GM21360 (cell line): ENCODE measurements at regions not wholly inside any gene's neighbourhood (a gene's known extent, or its start where the extent isn't known, plus 50 kb on each side); places are given as distances from the start of the nearest gene placed in this dataset.
A peak's percentile ranks its signal among the peaks of the same experiment; 100 is the strongest.
"Not testable (repeated sequence)": the region's sequence is repeated elsewhere in the genome, so short reads cannot be mapped to it uniquely, and the experiment has no call there.

ENCODE experiments used
- ATAC-seq: cut with Tn5 transposase; IDR thresholded peaks from one replicate; pipeline ENCODE4 v1.9.1; 2021; ENCODE audit warnings: mild to moderate bottlenecking, moderate library complexity; ENCODE audit not compliant: unreplicated experiment

GRCh38 chr5:87185838-87186237 lies 81.8 kb upstream of the RASA1 start:
- no peak for ATAC-seq

- no peak for ATAC-seq
Observed at GRCh38 chr5:87188391-87188790, 79.3 kb upstream of the RASA1 start.

DNA sequence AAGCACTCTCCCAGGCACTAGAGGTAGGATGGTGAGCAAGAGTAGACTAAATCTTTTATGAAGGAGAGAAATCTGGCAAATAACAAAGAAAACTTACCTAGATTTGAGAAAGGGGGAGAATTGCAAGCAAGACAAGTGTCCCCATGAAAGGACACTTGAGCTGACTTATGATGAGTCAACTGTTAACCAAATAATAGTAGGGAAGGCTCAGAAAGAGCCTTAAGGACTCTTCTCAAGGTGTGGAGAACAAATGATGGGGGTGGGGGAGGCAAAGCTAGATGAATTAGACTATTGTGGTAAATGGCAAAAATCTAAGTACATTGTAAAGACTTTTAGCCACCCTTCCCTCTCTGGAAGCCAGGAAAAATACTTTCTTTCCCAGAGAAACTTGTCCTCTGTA lies 77.6 kb upstream of the RASA1 start:
- ATAC-seq = no peak

GRCh38 chr5:87190687-87191086 lies 77.0 kb upstream of the RASA1 start:
- ATAC-seq = no peak

DNA sequence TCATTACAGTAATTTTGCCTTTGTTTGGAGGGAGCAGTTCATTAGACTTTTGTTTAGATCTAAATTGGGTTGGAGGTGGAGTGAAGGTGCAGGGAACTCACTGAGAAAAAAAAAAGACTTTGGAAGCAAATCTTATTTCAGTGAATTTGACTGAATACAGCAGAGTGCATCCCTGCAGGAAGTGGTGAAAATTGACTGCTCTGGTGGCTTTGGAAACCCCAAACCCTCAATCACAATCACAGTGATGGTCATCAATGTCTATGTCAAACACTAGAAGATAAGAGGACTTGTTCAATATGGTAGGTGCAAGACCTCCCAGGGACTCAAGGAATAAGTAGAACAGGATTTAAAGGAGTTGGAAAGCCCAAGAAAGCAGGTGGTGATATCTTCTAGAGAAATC lies 76.0 kb upstream of the RASA1 start:
- no peak for ATAC-seq

- peak; percentile 79 for ATAC-seq
Observed at GRCh38 chr5:87195104-87195591, 72.5 kb upstream of the RASA1 start.

DNA sequence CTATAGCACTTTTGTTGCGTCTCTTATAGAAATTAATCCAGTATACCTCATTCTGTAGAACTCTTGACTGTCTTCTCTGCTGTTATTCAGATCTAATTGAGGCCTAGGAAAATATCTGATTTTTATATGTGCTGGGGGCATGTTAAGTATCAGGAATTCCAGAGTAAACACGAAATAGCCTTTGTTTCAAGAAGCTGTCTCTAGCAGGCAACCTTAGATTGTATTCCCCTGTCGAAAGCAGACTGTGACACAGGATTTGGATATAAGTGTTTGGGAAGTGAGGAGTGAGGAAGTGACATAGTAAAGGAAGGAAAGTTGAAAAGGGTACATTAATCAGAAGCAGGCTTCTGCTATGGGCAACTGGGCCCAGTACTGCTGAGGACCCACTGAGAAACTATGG lies 72.1 kb upstream of the RASA1 start:
- no peak for ATAC-seq

DNA sequence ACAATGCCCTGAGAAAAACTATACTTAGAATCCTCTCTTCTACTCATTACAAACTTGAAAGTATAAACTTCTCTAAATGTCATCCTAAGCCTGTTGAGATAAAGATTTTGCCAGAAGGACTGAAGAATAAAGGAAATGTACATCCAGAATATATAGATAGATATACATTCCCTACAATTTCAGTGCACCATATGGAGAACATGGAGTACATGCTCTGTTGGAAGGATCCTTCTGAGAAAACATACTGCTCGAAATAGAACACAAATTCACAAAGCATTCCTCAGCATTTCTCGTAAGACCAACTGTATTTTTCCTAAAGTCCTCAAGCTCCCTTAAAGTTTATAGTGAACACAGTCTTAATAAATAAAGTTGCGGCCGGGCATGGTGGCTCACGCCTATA lies 69.7 kb upstream of the RASA1 start:
- no peak for ATAC-seq

DNA sequence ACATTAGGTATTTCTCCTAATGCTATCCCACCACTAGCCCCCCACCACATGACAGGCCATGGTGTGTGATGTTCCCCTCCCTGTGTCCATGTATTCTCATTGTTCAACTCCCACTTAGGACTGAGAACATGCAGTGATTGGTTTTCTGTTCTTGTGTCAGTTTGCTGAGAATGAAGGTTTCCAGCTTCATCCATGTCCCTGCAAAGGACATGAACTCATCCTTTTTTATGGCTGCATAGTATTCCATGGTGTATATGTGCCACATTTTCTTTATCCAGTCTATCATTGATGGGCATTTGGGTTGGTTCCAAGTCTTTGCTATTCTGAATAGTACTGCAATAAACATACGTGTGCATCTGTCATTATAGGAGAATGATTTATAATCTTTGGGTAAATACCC lies 68.4 kb upstream of the RASA1 start:
- ATAC-seq = not testable (repeated sequence)

DNA sequence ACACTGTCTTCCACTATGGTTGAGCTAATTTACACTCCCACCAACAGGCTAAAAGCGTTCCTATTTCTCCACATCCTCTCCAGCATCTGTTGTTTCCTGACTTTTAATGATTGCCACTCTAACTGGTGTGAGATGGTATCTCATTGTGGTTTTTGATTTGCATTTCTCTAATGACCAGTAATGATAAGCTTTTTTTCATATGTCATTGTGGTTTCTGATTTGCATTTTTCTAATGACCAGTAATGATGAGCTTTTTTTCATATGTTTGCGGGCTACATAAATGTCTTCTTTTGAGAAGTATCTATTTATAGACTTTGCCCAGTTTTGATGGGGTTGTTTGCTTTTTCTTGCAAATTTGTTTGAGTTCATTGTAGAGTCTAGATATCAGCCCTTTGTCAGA lies 68.0 kb upstream of the RASA1 start:
- ATAC-seq = not testable (repeated sequence)

DNA sequence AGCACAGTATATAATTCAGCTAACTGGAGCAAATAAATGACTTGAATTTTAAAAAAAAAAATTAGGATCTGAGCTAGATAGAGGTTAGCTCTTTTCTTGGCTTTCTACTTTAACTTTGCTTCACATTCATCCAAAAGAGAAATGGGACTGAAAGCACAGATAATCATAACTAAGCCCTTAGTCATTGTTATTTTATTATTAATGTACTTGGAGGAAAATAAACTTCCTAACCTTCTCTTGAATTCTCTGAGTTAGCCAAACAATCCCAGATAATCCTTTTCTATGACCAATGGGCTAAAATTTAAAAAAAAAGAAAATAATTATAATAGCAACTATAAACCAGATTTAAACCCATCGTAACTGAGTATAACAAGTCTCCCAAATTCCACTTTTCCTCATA lies 57.6 kb upstream of the RASA1 start:
- no peak for ATAC-seq

DNA sequence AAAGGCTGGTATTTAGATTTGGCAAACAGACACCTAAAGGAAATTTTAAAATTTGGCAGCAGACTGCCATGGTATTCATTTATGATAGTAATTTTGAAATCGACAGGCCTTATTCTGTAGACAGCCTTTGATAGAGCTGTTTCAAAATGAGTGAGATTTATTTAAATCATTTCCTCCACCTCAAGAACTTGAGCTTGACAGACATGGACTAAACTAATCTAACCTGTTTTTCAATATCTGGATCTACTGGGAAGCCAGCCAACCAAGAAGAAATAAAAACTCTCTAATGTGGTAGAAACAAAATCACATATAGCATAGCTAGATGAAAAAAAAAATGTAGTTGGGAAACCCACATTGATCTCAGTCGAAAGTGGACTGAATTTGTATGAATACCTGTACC lies 56.9 kb upstream of the RASA1 start:
- ATAC-seq = no peak

DNA sequence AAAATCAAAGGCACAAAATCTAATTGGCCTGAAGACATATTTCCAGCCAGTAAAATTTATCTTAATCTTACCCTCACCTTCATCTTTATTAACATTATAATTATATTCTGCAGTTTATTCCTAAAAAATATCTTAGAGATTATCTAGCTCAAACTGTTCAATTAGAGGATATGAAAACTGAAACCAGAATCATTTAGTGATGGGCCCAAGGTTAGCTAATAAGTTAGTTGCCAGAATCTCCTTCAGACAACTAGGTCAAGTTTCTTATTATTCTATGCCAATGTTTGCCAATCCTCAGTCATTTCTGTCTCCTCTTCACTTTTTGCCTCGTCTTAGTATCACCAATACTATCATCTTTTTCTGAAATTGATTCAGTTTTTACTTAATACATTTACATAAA lies 56.0 kb upstream of the RASA1 start:
- ATAC-seq = no peak

GRCh38 chr5:87212183-87212582 lies 55.5 kb upstream of the RASA1 start:
- ATAC-seq = not testable (repeated sequence)

DNA sequence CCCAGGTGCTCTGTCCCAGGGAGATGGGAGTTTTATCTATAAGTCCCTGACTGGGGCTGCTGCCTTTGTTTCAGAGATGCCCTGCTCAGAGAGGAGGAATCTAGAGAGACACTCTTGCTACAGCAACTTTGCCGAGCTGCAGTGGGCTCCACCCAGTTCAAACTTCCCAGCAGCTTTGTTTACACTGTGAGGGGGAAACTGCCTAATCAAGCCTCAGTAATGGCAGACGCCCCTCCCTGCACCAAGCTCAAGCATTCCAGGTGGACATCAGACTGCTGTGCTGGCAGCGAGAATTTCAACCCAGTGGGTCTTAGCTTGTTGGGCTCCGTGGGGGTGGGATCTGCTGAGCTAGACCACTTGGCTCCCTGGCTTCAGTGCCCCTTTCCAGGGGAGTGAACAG lies 50.2 kb upstream of the RASA1 start:
- not testable (repeated sequence) for ATAC-seq
